Caki2 (cell line): ENCODE measurements at regions not wholly inside any gene's neighbourhood (a gene's known extent, or its start where the extent isn't known, plus 50 kb on each side); places are given as distances from the start of the nearest gene placed in this dataset.
"Not testable (repeated sequence)": the region's sequence is repeated elsewhere in the genome, so short reads cannot be mapped to it uniquely, and the experiment has no call there.

Source experiments
- DNase-seq: peaks from one replicate; pipeline ENCODE4 v3.0.0-alpha.2; 2015; ENCODE audit warnings: low read depth
- in situ Hi-C: cut with HindIII; loops from 2 replicates; pipeline ENCODE4 v1.10.0; 2016; ENCODE audit warnings: low sequenced_read_pairs, low pct_unique_long_range_greater_than_20kb, mixed read lengths

- in situ Hi-C loops: no loop called here
Measured at GRCh38 chr6:85300581-85300980, 149.3 kb upstream of the NT5E start.

GRCh38 chr6:85298553-85298952 lies 151.3 kb upstream of the NT5E start:
- in situ Hi-C loops: no loop called here
- DNase-seq: no peak

More at GRCh38 chr6:85300581-85300980, 149.3 kb upstream of the NT5E start:
- DNase-seq: no peak

DNA sequence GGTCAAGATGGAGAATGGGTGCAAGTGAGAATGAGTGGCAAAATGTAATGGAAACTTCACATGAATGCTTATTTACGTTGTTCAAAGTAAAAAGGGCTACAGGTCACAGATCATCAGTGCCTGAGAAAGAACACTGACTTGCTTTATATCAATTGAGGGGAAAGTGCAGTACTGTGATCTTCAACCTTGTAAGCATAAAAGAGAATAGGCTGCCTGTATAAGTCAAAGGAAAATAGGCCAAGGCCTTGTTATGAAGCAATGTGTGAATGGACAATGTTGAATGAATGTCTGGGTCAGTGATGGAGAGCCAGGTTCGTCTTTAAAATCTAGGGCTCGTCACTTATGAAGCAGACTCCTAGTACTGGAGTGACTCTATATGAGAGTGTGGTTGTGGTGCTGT lies 158.6 kb upstream of the NT5E start:
- in situ Hi-C loops: no loop called here
- no peak for DNase-seq

GRCh38 chr6:85287654-85288053 lies 162.2 kb upstream of the NT5E start:
- in situ Hi-C loops: no loop called here
- no peak for DNase-seq

DNA sequence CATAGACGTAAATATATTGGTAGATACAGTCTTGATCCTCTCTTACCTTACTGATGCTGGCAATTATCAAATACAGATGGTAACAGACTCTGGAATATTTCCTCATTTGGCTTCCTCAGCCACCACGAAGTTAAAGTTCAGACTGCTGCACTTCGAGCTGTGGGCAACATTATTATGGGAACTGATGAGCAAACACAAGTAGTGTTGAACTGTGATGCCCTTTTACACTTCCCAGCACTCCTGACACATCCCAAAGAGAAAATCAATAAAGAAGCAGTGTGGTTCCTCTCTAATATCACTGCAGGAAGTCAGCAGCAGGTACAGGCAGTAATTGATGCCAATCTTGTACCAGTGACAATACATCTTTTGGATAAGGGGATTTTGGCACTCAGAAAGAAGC lies 162.7 kb upstream of the NT5E start:
- in situ Hi-C loops: no loop called here
- no peak for DNase-seq

DNA sequence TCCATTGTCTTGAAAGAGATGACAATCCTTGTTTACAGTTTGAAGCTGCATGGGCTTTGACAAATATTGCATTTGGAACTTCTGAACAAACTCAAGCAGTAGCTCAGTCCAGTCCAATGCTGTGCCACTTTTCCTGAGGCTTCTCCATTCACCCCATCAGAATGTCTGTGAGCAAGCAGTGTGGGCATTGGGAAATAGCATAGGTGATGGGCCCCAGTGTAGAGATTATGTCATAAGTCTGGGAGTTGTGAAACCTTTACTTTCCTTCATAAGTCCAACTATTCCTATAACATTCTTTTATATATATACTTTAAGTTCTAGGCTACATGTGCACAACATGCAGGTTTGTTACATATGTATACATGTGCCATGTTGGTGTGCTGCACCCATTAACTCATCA lies 163.4 kb upstream of the NT5E start:
- DNase-seq, in situ Hi-C loops: not testable (repeated sequence)

- no peak for DNase-seq
- in situ Hi-C loops: no loop called here
Measured at GRCh38 chr6:85285934-85286333, 163.9 kb upstream of the NT5E start.

- in situ Hi-C loops: no loop called here
- DNase-seq: no peak
Measured at GRCh38 chr6:85285114-85285513, 164.8 kb upstream of the NT5E start.

DNA sequence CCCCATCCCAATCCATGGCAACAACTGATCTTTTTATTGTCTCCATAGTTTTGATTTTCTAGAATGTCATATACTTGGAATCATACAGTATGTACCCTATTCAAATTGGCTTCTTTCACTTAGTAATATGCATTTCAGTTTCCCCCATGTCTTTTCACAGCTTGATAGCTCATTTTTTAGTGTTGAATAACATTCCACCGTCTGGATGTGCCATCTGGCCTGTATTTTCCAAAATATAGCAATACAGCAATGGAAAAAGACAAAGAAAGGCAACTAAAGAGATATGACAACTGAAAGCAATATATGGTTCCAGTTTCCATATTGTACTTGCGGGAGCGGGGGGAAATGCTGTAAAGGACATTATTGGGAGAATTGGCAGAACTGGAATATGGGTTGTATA lies 166.4 kb upstream of the NT5E start:
- in situ Hi-C loops: no loop called here
- DNase-seq: no peak

DNA sequence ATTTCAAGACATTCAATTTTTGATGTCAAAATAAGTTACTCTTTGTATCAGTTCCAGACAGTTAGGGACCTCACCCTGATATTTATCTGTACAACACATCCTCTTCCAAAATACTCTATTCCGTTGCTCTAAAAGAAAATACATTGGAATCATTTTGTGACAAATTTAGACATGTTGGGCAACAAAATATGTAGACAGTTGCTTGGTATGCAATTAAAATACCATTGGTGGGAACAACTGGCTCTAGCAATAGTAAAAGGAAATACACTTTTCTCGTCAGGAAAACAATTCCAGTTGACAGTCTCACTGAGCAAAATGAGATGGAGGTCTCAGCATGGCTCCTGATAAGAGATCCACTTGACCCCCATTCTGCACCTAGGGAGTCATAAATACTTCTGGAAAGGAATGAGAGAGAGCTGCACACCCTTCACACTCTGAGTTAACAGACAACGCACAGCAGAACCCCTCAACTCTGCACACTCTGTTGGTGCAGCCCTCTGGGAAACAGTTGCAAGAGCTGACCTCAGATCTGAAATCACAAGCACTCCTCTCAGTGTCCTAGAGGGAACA lies 171.3 kb upstream of the NT5E start:
- in situ Hi-C loops: loop anchor here (10.0 kb wide), 1 partner anchor 1014 kb away; no protein-coding TSS in a partner anchor
- no peak for DNase-seq

- in situ Hi-C loops: loop anchor here (10.0 kb wide), 1 partner anchor 1011 kb away; no protein-coding TSS in a partner anchor
- not testable (repeated sequence) for DNase-seq
Measured at GRCh38 chr6:85276026-85276425, 173.9 kb upstream of the NT5E start.

- in situ Hi-C loops: loop anchor here (10.0 kb wide), 1 partner anchor 1011 kb away; no protein-coding TSS in a partner anchor
- DNase-seq: no peak
Measured at GRCh38 chr6:85275338-85275985, 174.4 kb upstream of the NT5E start.

DNA sequence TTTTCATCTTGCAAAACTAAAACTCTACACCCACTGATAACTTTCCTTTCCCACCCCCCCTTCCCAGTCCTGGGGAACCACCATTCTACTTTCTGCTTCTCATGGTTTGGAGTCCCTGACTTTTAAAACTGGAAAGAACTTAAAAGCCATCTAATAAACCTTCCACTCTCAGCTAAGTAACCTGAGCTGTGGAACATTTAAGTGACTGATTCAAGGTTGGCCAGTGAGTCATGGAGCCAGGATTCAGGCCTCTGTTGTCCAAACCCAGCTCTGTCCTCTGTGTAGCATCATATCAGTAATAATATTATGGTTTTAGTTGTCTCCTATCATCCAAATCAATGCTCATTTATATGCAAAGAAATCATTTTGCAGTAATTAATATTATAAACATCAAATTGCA lies 176.0 kb upstream of the NT5E start:
- DNase-seq: no peak
- in situ Hi-C loops: loop anchor here (10.0 kb wide), 1 partner anchor 1009 kb away; no protein-coding TSS in a partner anchor

GRCh38 chr6:85273046-85273445 lies 176.8 kb upstream of the NT5E start:
- DNase-seq: no peak

DNA sequence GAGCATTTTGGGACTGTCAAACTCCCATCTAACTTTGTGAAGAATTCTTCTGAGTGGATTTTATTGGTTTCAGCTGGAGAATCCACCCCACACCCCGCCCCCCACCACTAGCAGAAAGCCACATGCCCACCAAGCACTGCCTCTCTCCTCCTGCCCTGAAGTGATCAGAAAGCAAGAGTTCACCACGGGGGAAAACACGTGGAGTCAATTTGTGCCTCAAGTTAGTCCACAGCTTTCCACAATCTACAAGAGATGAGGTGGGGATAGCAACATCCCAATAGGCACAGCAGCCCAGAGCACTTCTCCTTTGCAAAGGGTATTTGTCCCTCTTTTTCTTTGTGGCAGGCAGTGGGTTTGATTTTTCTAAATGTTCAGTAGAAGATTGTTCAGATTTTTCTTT lies 177.3 kb upstream of the NT5E start:
- DNase-seq: no peak
- in situ Hi-C loops: loop anchor here (10.0 kb wide), 1 partner anchor 1008 kb away; no protein-coding TSS in a partner anchor

More at GRCh38 chr6:85273046-85273445, 176.8 kb upstream of the NT5E start:
- in situ Hi-C loops: loop anchor here (10.0 kb wide), 1 partner anchor 1008 kb away; no protein-coding TSS in a partner anchor

GRCh38 chr6:85262621-85263020 lies 187.3 kb upstream of the NT5E start:
- in situ Hi-C loops: no loop called here
- no peak for DNase-seq

- in situ Hi-C loops: no loop called here
- no peak for DNase-seq
Measured at GRCh38 chr6:85261271-85261670, 188.6 kb upstream of the NT5E start.

GRCh38 chr6:85255661-85256060 lies 194.2 kb upstream of the NT5E start:
- no peak for DNase-seq
- in situ Hi-C loops: no loop called here

DNA sequence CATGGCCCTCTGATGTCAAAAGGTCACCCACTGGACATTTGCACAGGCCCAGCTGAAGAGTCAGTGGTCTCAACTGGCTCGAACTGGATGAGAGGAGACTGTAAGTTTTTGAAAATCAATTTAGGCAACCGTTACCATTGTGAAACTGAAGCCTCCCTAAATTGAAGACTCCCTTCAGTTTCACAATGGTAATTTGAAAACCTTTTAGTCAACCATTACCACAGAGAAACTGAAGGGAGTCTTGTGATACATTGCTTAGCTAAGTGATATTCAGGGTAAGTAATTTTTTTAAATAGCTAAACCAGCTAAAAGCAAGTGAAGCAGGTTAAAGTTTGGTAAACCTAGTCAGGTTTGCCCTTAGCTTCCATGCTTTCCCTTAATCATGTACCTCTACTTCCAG lies 197.3 kb upstream of the NT5E start:
- in situ Hi-C loops: no loop called here
- DNase-seq: no peak

DNA sequence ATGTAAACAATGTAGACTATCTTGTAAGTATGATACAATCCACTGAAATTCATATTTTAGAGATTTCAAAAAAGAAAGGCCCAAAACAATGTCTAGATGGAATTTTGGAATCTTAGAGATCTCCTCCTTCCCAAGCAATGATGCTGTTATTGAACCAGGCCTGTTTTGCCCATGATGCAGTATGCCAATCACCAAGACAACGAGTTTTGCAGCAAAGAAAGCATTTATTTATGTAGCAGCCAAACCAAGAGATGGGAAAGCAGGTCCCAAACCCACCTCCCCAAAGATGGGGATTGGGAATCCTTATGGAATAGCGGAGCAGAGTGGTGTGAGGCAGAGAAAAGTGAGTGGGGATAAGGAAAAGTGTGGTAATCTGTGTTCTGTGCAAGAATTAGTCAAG lies 197.8 kb upstream of the NT5E start:
- no peak for DNase-seq
- in situ Hi-C loops: no loop called here
